ENCODE measurements at regions not wholly inside any gene's neighbourhood (a gene's known extent, or its start where the extent isn't known, plus 50 kb on each side); places are given as distances from the start of the nearest gene placed in this dataset.

- no peak for TF ChIP-seq CTCF (IDR thresholded peaks at IDR 0.05; ENCODE audit: low read depth, low read length, poor library complexity, severe bottlenecking)
- no peak for TF ChIP-seq EZH2phosphoT487 (IDR thresholded peaks at IDR 0.05; ENCODE audit: borderline replicate concordance, low read length)
Measured at GRCh38 chr13:111636804-111637203, 316.4 kb downstream of the TEX29 start.

Measured in DOHH2 (cell line).